ENCODE measurements at regions not wholly inside any gene's neighbourhood (a gene's known extent, or its start where the extent isn't known, plus 50 kb on each side); places are given as distances from the start of the nearest gene placed in this dataset.

- TF ChIP-seq POLR2AphosphoS5 (IDR thresholded peaks at IDR 0.05), result no peak
- TF ChIP-seq CTCF (IDR thresholded peaks at IDR 0.05 in 8 of 11, conservative IDR thresholded peaks at IDR 0.05 in 3 of 11), result no peak
Observed at GRCh38 chr21:9730866-9731265, 790.5 kb upstream of the TPTE start.
